Hepatocyte (in vitro differentiated cells): ENCODE measurements at regions not wholly inside any gene's neighbourhood (a gene's known extent, or its start where the extent isn't known, plus 50 kb on each side); places are given as distances from the start of the nearest gene placed in this dataset.

ENCODE experiments used
- DNase-seq: peaks from one replicate; pipeline ENCODE4 v3.0.0-alpha.2; 2016; ENCODE audit warnings: low spot score
- H2AFZ ChIP-seq: fragments of 200-600 bp; sonication (generic); 2 replicates; pipeline ENCODE4 v1.6.0; 2016; ENCODE audit warnings: antibody characterized with exemption, mild to moderate bottlenecking
- H3K27ac ChIP-seq: fragments of 200-600 bp; sonication (generic); 2 replicates; pipeline ENCODE4 v1.5.1; 2016; ENCODE audit warnings: mild to moderate bottlenecking
- H3K27me3 ChIP-seq: fragments of 200-600 bp; sonication (generic); 2 replicates; pipeline ENCODE4 v1.6.1; 2016
- H3K36me3 ChIP-seq: fragments of 200-600 bp; sonication (generic); replicated peaks from 2 replicates; pipeline ENCODE4 v1.5.1; 2016; ENCODE audit warnings: low read depth; ENCODE audit not compliant: insufficient read depth
- H3K4me1 ChIP-seq: fragments of 200-600 bp; sonication (generic); 2 replicates; pipeline ENCODE4 v1.5.1; 2016; ENCODE audit warnings: mild to moderate bottlenecking, moderate library complexity; ENCODE audit not compliant: insufficient read depth
- H3K4me2 ChIP-seq: fragments of 200-600 bp; sonication (generic); 2 replicates; pipeline ENCODE4 v1.6.0; 2016
- H3K4me3 ChIP-seq: fragments of 200-600 bp; sonication (generic); 2 replicates; pipeline ENCODE4 v1.5.1; 2016; ENCODE audit warnings: mild to moderate bottlenecking
- H3K79me2 ChIP-seq: fragments of 200-600 bp; sonication (generic); 2 replicates; pipeline ENCODE4 v1.6.0; 2017; ENCODE audit warnings: mild to moderate bottlenecking
- H3K9me2 ChIP-seq: fragments of 200-600 bp; sonication (generic); replicated peaks from 2 replicates; pipeline ENCODE4 v1.6.0; 2017; ENCODE audit warnings: mild to moderate bottlenecking; ENCODE audit not compliant: insufficient read depth
- H3K9me3 ChIP-seq: fragments of 200-600 bp; sonication (generic); 2 replicates; pipeline ENCODE4 v1.5.1; 2016; ENCODE audit warnings: low read depth, mild to moderate bottlenecking
- H4K20me1 ChIP-seq: fragments of 200-600 bp; sonication (generic); 2 replicates; pipeline ENCODE4 v1.6.0; 2016; ENCODE audit warnings: mild to moderate bottlenecking; ENCODE audit not compliant: insufficient read depth, poor library complexity, severe bottlenecking
- CTCF ChIP-seq: fragments of 200-600 bp; sonication (generic); IDR thresholded peaks from 2 replicates; pipeline ENCODE4 v1.5.1; 2016; ENCODE audit warnings: antibody characterized with exemption, mild to moderate bottlenecking; ENCODE audit not compliant: poor library complexity
- EZH2 ChIP-seq: fragments of 200-600 bp; sonication (generic); IDR thresholded peaks from 2 replicates; pipeline ENCODE4 v1.6.1; 2016; ENCODE audit warnings: antibody characterized with exemption, mild to moderate bottlenecking, borderline replicate concordance
- EZH2phosphoT487 ChIP-seq: fragments of 200-600 bp; sonication (generic); IDR thresholded peaks from one replicate; pipeline ENCODE4 v1.6.1; 2018; ENCODE audit warnings: antibody characterized with exemption, mild to moderate bottlenecking, low read depth, moderate library complexity; ENCODE audit not compliant: unreplicated experiment, severe bottlenecking
- WGBS: methylation state at CpG from one replicate; pipeline ENCODE4 v1.1.6; 2016; ENCODE audit warnings: low lambda C conversion rate; ENCODE audit errors: missing lambda C conversion rate; 5-methylcytosine and 5-hydroxymethylcytosine counted together

GRCh38 chr11:23719016-23719415 is 777.8 kb upstream of the LUZP2 start:
- TF ChIP-seq EZH2phosphoT487 (no peak), EZH2 (no peak), CTCF (no peak)
- Histone ChIP-seq H2AFZ (no peak overlapping the region), H3K9me3 (no peaks in the 10 kb centered on the region), H4K20me1 (no peaks in the 10 kb centered on the region), H3K27me3 (no peaks in the 10 kb centered on the region), H3K27ac (peak overlapping the region; percentile 14), H3K4me2 (no peak overlapping the region), H3K4me3 (no peak overlapping the region), H3K79me2 (no peaks in the 10 kb centered on the region), H3K36me3 (no peaks in the 10 kb centered on the region), H3K9me2 (no peaks in the 10 kb centered on the region), H3K4me1 (no peaks in the 10 kb centered on the region)
- DNase-seq: peak; percentile 10
- 92% methylated on average over 3 of the region's 3 CpGs for WGBS

GRCh38 chr11:23723861-23724260 is 773.0 kb upstream of the LUZP2 start:
- Histone ChIP-seq H4K20me1 (no peaks in the 10 kb centered on the region), H3K4me3 (no peak overlapping the region), H2AFZ (no peak overlapping the region), H3K9me2 (no peaks in the 10 kb centered on the region), H3K27me3 (no peaks in the 10 kb centered on the region), H3K4me1 (no peaks in the 10 kb centered on the region), H3K4me2 (no peak overlapping the region), H3K9me3 (no peaks in the 10 kb centered on the region), H3K36me3 (no peaks in the 10 kb centered on the region), H3K27ac (no peak overlapping the region), H3K79me2 (no peaks in the 10 kb centered on the region)
- DNase-seq: no peak
- WGBS: 79% methylated on average over 1 of the region's 1 CpG
- TF ChIP-seq EZH2: no peak
- TF ChIP-seq CTCF: no peak
- no peak for TF ChIP-seq EZH2phosphoT487

GRCh38 chr11:23725752-23726151 is 771.1 kb upstream of the LUZP2 start:
- Histone ChIP-seq H3K4me1 (no peaks in the 10 kb centered on the region), H3K27ac (no peak overlapping the region), H3K27me3 (no peaks in the 10 kb centered on the region), H3K36me3 (no peaks in the 10 kb centered on the region), H2AFZ (no peak overlapping the region), H3K4me3 (no peak overlapping the region), H4K20me1 (no peaks in the 10 kb centered on the region), H3K9me2 (no peaks in the 10 kb centered on the region), H3K9me3 (no peaks in the 10 kb centered on the region), H3K79me2 (no peaks in the 10 kb centered on the region), H3K4me2 (no peak overlapping the region)
- WGBS: 87% methylated on average over 5 of the region's 5 CpGs
- no peak for TF ChIP-seq EZH2
- TF ChIP-seq CTCF: no peak
- no peak for TF ChIP-seq EZH2phosphoT487
- DNase-seq: no peak

GRCh38 chr11:23727387-23727786 is 769.5 kb upstream of the LUZP2 start:
- Histone ChIP-seq H3K4me2 (no peak overlapping the region), H3K4me1 (no peaks in the 10 kb centered on the region), H3K9me2 (no peaks in the 10 kb centered on the region), H4K20me1 (no peaks in the 10 kb centered on the region), H3K27ac (no peak overlapping the region), H2AFZ (no peak overlapping the region), H3K4me3 (no peak overlapping the region), H3K36me3 (no peaks in the 10 kb centered on the region), H3K9me3 (no peaks in the 10 kb centered on the region), H3K79me2 (no peaks in the 10 kb centered on the region), H3K27me3 (no peaks in the 10 kb centered on the region)
- no peak for TF ChIP-seq EZH2phosphoT487
- TF ChIP-seq CTCF: no peak
- TF ChIP-seq EZH2: no peak
- no peak for DNase-seq
